HFFc6 (cell line): ENCODE measurements at regions not wholly inside any gene's neighbourhood (a gene's known extent, or its start where the extent isn't known, plus 50 kb on each side); places are given as distances from the start of the nearest gene placed in this dataset.
A peak's percentile ranks its signal among the peaks of the same experiment; 100 is the strongest.

Source experiments
- DNase-seq: peaks from one replicate; pipeline ENCODE4 v3.0.0-alpha.2; 2018
- H3K27ac Mint-ChIP-seq: 2 replicates; pipeline ENCODE4 v1.8.0; 2020; ENCODE audit warnings: mild to moderate bottlenecking, mixed read lengths
- H3K27me3 Mint-ChIP-seq: 2 replicates; pipeline ENCODE4 v1.8.0; 2021; ENCODE audit warnings: mild to moderate bottlenecking, moderate library complexity, mixed read lengths; ENCODE audit not compliant: insufficient read depth
- H3K36me3 Mint-ChIP-seq: 2 replicates; pipeline ENCODE4 v1.8.0; 2021; ENCODE audit warnings: low read depth, mixed read lengths
- H3K4me1 Mint-ChIP-seq: 2 replicates; pipeline ENCODE4 v1.8.0; 2020; ENCODE audit warnings: low read depth, mixed read lengths
- H3K4me3 Mint-ChIP-seq: 2 replicates; pipeline ENCODE4 v1.8.0; 2020; ENCODE audit warnings: mild to moderate bottlenecking, moderate library complexity, mixed read lengths
- H3K9me3 Mint-ChIP-seq: 2 replicates; pipeline ENCODE4 v1.8.0; 2020; ENCODE audit warnings: mild to moderate bottlenecking, mixed read lengths
- CTCF ChIP-seq: fragments of 200-600 bp; sonication (generic); IDR thresholded peaks from 2 replicates; pipeline ENCODE4 v1.5.0; 2021; ENCODE audit warnings: antibody characterized with exemption, mild to moderate bottlenecking

GRCh38 chr3:148335612-148336011 is 362.1 kb upstream of the AGTR1 start:
- TF ChIP-seq CTCF = no peak
- H3K4me3 Mint-ChIP-seq = no peak overlapping the region
- no peak for DNase-seq
- no peaks in the 10 kb centered on the region for H3K27me3 Mint-ChIP-seq
- no peaks in the 10 kb centered on the region for H3K36me3 Mint-ChIP-seq
- H3K27ac Mint-ChIP-seq = no peak overlapping the region
- H3K4me1 Mint-ChIP-seq = no peaks in the 10 kb centered on the region; the same call in 1 of the 2 replicates
- H3K9me3 Mint-ChIP-seq = no peaks in the 10 kb centered on the region

GRCh38 chr3:148343416-148343815 is 354.3 kb upstream of the AGTR1 start:
- Mint-ChIP-seq H3K4me1 (no peaks in the 10 kb centered on the region), H3K27ac (no peak overlapping the region), H3K9me3 (no peaks in the 10 kb centered on the region), H3K4me3 (no peak overlapping the region), H3K27me3 (no peaks in the 10 kb centered on the region), H3K36me3 (no peaks in the 10 kb centered on the region)
- DNase-seq = no peak
- TF ChIP-seq CTCF = no peak

GRCh38 chr3:148344521-148344920 is 353.2 kb upstream of the AGTR1 start:
- no peaks in the 10 kb centered on the region for H3K36me3 Mint-ChIP-seq
- H3K27me3 Mint-ChIP-seq = no peaks in the 10 kb centered on the region
- H3K4me1 Mint-ChIP-seq = no peaks in the 10 kb centered on the region
- no peak overlapping the region for H3K4me3 Mint-ChIP-seq
- no peak overlapping the region for H3K27ac Mint-ChIP-seq
- no peak for TF ChIP-seq CTCF
- H3K9me3 Mint-ChIP-seq = no peaks in the 10 kb centered on the region
- DNase-seq = no peak

- H3K4me3 Mint-ChIP-seq = no peak overlapping the region
- no peak for TF ChIP-seq CTCF
- H3K4me1 Mint-ChIP-seq = peaks cover 19% of the 10 kb centered on the region
- peaks cover 4% of the 10 kb centered on the region; the same call in 1 of the 2 replicates for H3K9me3 Mint-ChIP-seq
- no peaks in the 10 kb centered on the region for H3K36me3 Mint-ChIP-seq
- peak; percentile 15 for DNase-seq
- H3K27ac Mint-ChIP-seq = no peak overlapping the region
- H3K27me3 Mint-ChIP-seq = no peaks in the 10 kb centered on the region
These were observed 337.7 kb upstream of the AGTR1 start for GRCh38 chr3:148360051-148360450.

GRCh38 chr3:148366743-148367410 is 330.8 kb upstream of the AGTR1 start:
- TF ChIP-seq CTCF = peak; percentile 60
- H3K27ac Mint-ChIP-seq = no peak overlapping the region
- peak; percentile 9 for DNase-seq
- peaks cover 4% of the 10 kb centered on the region; the same call in 1 of the 2 replicates for H3K9me3 Mint-ChIP-seq
- no peaks in the 10 kb centered on the region for H3K27me3 Mint-ChIP-seq
- no peaks in the 10 kb centered on the region for H3K36me3 Mint-ChIP-seq
- peaks cover 13% of the 10 kb centered on the region for H3K4me1 Mint-ChIP-seq
- H3K4me3 Mint-ChIP-seq = no peak overlapping the region
